ENCODE measurements at regions not wholly inside any gene's neighbourhood (a gene's known extent, or its start where the extent isn't known, plus 50 kb on each side); places are given as distances from the start of the nearest gene placed in this dataset.

DNA sequence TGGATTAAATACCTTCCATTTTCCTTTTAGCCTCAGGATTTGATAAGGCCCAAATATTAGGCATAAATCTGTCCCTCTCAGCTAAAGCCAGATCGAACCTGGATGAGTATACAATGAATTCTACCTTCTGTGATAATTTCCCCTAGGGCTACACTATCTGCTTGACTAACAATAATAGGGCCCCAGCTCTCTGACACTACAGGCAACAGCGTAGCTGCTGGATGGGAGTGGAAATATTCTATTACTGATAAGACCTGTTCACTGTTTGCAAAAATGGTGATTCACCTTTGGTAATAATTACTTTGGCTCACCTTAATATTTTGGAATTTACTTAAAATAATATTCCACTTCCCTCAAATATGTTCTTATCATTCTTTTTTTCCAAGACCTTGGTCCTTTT is 644.2 kb upstream of the SEMA6A start:
- no peak for DNase-seq (ENCODE audit: low read depth in 6 of 9, low spot score in 9 of 9)
- H3K4me1 ChIP-seq (ENCODE audit: control insufficient read depth in 2 of 2, insufficient read depth in 2 of 2, low read length in 2 of 2): no peaks in the 10 kb centered on the region
- H3K36me3 ChIP-seq (ENCODE audit: control insufficient read depth in 2 of 2, insufficient read depth in 2 of 2, low read length in 1 of 2): no peaks in the 10 kb centered on the region
- H3K4me3 ChIP-seq (ENCODE audit: low read length in 2 of 2): no peak overlapping the region
- WGBS: 83% methylated on average over 2 of the region's 2 CpGs
- H3K9me3 ChIP-seq (ENCODE audit: control insufficient read depth in 2 of 2, insufficient read depth in 1 of 2, low read length in 1 of 2): no peaks in the 10 kb centered on the region
- no peak overlapping the region for H3K27ac ChIP-seq (ENCODE audit: low read depth in 1 of 2, low read length in 1 of 2)
- no peaks in the 10 kb centered on the region for H3K27me3 ChIP-seq (ENCODE audit: control insufficient read depth in 2 of 2, insufficient read depth in 1 of 2, low read length in 1 of 2)

DNA sequence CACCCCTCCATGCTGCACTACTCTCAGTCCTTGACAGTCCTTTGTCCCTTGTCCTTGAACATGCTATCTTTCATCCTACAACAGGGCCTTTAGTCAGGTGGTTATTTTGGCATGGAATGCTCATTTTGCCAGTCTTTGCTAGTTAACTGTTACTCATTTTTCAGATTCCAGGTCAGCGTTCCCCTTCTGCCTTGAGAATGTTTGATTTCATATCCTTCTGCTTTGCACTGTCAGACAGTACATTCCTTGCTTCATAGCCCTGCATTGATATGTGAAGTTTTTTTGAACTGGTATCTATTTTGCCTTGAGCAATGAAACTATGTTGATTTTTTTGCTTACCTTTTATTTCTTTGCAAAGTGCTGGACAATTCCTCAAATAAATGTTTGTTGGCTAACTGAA is 638.2 kb upstream of the SEMA6A start:
- Histone ChIP-seq H3K4me3 (ENCODE audit: low read length in 2 of 2) (no peak overlapping the region), H3K27ac (ENCODE audit: low read depth in 1 of 2, low read length in 1 of 2) (no peak overlapping the region), H3K9me3 (ENCODE audit: control insufficient read depth in 2 of 2, insufficient read depth in 1 of 2, low read length in 1 of 2) (no peaks in the 10 kb centered on the region), H3K4me1 (ENCODE audit: control insufficient read depth in 2 of 2, insufficient read depth in 2 of 2, low read length in 2 of 2) (no peaks in the 10 kb centered on the region), H3K27me3 (ENCODE audit: control insufficient read depth in 2 of 2, insufficient read depth in 1 of 2, low read length in 1 of 2) (no peaks in the 10 kb centered on the region), H3K36me3 (ENCODE audit: control insufficient read depth in 2 of 2, insufficient read depth in 2 of 2, low read length in 1 of 2) (no peaks in the 10 kb centered on the region)
- WGBS: 89% methylated on average over 1 of the region's 1 CpG
- no peak for DNase-seq (ENCODE audit: low read depth in 6 of 9, low spot score in 9 of 9)

DNA sequence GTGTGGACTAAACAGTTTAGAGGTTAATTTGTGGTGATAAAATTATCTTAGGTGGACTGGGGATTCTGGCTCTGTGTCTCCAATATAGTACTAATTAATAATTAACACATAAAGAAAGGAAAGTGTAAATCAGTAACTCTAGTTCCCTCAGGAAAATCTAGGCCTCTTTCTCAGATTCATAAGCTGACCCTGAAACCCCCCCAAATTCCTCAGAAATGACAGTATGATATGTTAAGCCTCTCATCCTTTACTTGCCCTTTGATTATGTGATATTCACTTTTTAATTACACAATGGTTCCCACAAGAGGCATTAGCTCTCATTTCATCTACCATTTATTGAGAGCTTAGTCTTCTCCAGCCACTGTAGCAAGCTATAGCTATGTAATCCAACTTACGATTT is 636.2 kb upstream of the SEMA6A start:
- H3K27me3 ChIP-seq (ENCODE audit: control insufficient read depth in 2 of 2, insufficient read depth in 1 of 2, low read length in 1 of 2): no peaks in the 10 kb centered on the region
- no peak overlapping the region for H3K4me3 ChIP-seq (ENCODE audit: low read length in 2 of 2)
- no peak for DNase-seq (ENCODE audit: low read depth in 6 of 9, low spot score in 9 of 9)
- no peaks in the 10 kb centered on the region for H3K36me3 ChIP-seq (ENCODE audit: control insufficient read depth in 2 of 2, insufficient read depth in 2 of 2, low read length in 1 of 2)
- H3K27ac ChIP-seq (ENCODE audit: low read depth in 1 of 2, low read length in 1 of 2): no peak overlapping the region
- WGBS: 93% methylated on average over 1 of the region's 1 CpG
- no peaks in the 10 kb centered on the region for H3K4me1 ChIP-seq (ENCODE audit: control insufficient read depth in 2 of 2, insufficient read depth in 2 of 2, low read length in 2 of 2)
- H3K9me3 ChIP-seq (ENCODE audit: control insufficient read depth in 2 of 2, insufficient read depth in 1 of 2, low read length in 1 of 2): no peaks in the 10 kb centered on the region

DNA sequence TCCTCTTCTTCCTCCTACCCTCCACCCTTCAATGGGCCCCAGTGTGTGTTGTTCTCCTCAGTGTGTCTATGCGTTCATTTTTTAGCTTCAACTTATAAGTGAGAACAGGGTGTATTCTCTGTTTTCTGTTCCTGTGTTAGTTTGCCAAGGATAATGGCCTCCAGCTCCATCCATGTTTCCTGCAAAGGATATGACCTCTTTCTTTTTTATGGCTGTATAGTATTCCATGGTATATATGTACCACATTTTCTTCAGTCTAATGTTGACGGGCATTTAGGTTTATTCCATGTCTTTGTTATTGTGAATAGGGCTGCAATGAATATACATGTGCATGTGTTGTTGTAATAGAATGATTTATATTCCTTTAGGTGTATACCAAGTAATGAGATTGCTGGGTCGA is 634.9 kb upstream of the SEMA6A start:
- Histone ChIP-seq H3K9me3 (ENCODE audit: control insufficient read depth in 2 of 2, insufficient read depth in 1 of 2, low read length in 1 of 2) (no peaks in the 10 kb centered on the region), H3K27me3 (ENCODE audit: control insufficient read depth in 2 of 2, insufficient read depth in 1 of 2, low read length in 1 of 2) (no peaks in the 10 kb centered on the region), H3K4me3 (ENCODE audit: low read length in 2 of 2) (no peak overlapping the region), H3K27ac (ENCODE audit: low read depth in 1 of 2, low read length in 1 of 2) (no peak overlapping the region), H3K4me1 (ENCODE audit: control insufficient read depth in 2 of 2, insufficient read depth in 2 of 2, low read length in 2 of 2) (no peaks in the 10 kb centered on the region), H3K36me3 (ENCODE audit: control insufficient read depth in 2 of 2, insufficient read depth in 2 of 2, low read length in 1 of 2) (no peaks in the 10 kb centered on the region)
- 93% methylated on average over 3 of the region's 3 CpGs for WGBS
- DNase-seq (ENCODE audit: low read depth in 6 of 9, low spot score in 9 of 9): no peak

DNA sequence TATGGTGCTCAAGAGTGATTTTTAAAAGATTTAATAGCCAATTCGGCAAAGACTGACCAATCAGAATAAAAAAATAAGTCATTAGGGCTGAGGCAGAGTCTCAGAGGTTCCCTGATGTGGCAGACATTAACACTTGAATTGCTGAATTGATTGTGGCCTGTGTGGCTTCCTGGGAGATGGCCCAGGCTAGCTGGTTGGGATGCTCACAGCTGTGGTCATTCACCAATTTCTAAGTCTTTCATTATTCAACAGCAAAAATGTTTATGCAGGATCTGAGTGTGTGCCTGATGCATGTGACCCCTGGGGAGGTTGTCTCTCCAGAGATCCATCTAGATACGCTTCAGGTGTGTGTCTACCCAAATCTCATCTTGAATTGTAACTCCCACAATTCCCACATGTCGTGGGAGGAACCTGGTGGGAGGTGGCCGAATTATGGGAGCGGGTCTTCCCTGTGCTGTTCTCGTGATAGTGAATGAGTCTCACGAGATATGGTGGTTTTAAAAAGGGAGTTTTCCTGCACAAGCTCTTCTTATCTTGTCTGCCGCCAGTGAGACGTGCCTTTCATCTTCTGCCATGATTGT is 632.6 kb upstream of the SEMA6A start:
- WGBS: 91% methylated on average over 9 of the region's 9 CpGs

DNA sequence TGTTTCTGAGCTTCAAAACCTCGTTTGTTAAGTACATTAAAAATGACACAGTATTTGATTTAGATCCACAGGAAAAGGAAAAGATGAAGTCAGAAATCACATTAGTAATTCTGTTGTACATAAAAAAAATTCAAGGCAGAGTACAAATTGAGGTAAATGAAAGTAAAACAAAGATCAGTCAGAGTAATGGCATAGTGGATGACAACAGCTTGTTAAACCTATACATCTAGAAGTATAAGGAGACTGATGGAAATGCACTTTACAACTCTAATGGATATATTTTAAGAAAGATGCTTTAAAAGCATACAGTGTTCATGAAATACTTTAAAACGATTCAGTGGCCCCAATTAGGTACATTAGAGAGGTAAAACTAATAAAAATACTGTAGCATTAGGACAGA is 631.3 kb upstream of the SEMA6A start:
- H3K9me3 ChIP-seq (ENCODE audit: control insufficient read depth in 2 of 2, insufficient read depth in 1 of 2, low read length in 1 of 2): no peaks in the 10 kb centered on the region
- H3K27me3 ChIP-seq (ENCODE audit: control insufficient read depth in 2 of 2, insufficient read depth in 1 of 2, low read length in 1 of 2): no peaks in the 10 kb centered on the region
- no peak overlapping the region for H3K4me3 ChIP-seq (ENCODE audit: low read length in 2 of 2)
- H3K4me1 ChIP-seq (ENCODE audit: control insufficient read depth in 2 of 2, insufficient read depth in 2 of 2, low read length in 2 of 2): no peaks in the 10 kb centered on the region
- 43% methylated on average over 2 of the region's 2 CpGs for WGBS
- no peak for DNase-seq (ENCODE audit: low read depth in 6 of 9, low spot score in 9 of 9)
- no peaks in the 10 kb centered on the region for H3K36me3 ChIP-seq (ENCODE audit: control insufficient read depth in 2 of 2, insufficient read depth in 2 of 2, low read length in 1 of 2)
- no peak overlapping the region for H3K27ac ChIP-seq (ENCODE audit: low read depth in 1 of 2, low read length in 1 of 2)

More for the DNA sequence above, 632.6 kb upstream of the SEMA6A start:
- DNase-seq (ENCODE audit: low read depth in 6 of 9, low spot score in 9 of 9): no peak
- H3K9me3 ChIP-seq (ENCODE audit: control insufficient read depth in 2 of 2, insufficient read depth in 1 of 2, low read length in 1 of 2): no peaks in the 10 kb centered on the region
- H3K36me3 ChIP-seq (ENCODE audit: control insufficient read depth in 2 of 2, insufficient read depth in 2 of 2, low read length in 1 of 2): no peaks in the 10 kb centered on the region
- H3K4me3 ChIP-seq (ENCODE audit: low read length in 2 of 2): no peak overlapping the region
- no peaks in the 10 kb centered on the region for H3K27me3 ChIP-seq (ENCODE audit: control insufficient read depth in 2 of 2, insufficient read depth in 1 of 2, low read length in 1 of 2)
- no peak overlapping the region for H3K27ac ChIP-seq (ENCODE audit: low read depth in 1 of 2, low read length in 1 of 2)
- no peaks in the 10 kb centered on the region for H3K4me1 ChIP-seq (ENCODE audit: control insufficient read depth in 2 of 2, insufficient read depth in 2 of 2, low read length in 2 of 2)

DNA sequence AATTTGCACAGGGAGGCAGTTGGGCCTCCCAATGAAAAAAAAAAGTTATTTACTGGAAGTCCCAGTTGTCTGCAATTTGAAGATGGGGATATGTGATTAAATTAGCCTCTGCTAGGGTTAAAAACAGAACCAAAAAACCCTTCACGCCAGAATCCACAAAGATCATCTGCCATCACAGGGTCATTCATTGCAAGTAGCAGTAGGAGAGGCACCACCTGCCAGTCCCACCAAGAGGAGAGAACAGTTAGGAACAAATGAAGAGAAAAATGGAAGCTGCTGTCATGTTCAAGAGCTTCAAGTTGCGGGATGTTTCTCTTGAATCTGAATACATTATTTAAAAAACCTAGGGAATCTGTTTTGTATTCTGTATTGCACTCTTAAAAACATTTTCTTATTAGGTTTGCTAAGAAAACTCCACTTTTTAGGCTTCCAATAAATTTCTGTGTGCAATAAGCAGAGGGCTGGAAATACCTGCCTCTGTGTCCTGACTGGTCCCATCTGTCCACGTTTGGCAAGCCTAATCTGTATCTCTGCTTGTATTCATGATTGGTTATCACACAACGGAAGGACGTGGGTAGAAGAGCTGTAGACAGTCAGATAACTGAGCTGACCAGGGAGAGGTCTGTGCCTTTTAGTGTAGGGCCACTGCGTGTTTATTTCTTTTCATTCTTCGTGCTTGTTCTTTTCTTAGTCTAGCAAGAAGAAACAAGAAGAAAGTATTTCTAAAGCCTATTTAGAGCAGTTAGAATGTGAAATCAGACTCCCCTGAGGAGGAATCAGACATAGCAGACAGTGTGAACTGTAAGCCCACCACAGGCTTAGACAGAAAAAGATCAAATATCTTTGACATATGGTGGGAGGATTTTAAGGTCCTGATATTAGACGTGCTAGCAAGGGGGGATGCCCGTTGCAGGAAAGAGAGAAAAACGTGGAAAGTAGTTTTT is 630.6 kb upstream of the SEMA6A start:
- Histone ChIP-seq H3K9me3 (ENCODE audit: control insufficient read depth in 2 of 2, insufficient read depth in 1 of 2, low read length in 1 of 2) (no peaks in the 10 kb centered on the region), H3K36me3 (ENCODE audit: control insufficient read depth in 2 of 2, insufficient read depth in 2 of 2, low read length in 1 of 2) (no peaks in the 10 kb centered on the region), H3K27ac (ENCODE audit: low read depth in 1 of 2, low read length in 1 of 2) (no peak overlapping the region), H3K4me3 (ENCODE audit: low read length in 2 of 2) (no peak overlapping the region), H3K27me3 (ENCODE audit: control insufficient read depth in 2 of 2, insufficient read depth in 1 of 2, low read length in 1 of 2) (no peaks in the 10 kb centered on the region), H3K4me1 (ENCODE audit: control insufficient read depth in 2 of 2, insufficient read depth in 2 of 2, low read length in 2 of 2) (no peaks in the 10 kb centered on the region)
- WGBS: 85% methylated on average over 10 of the region's 10 CpGs
- no peak for DNase-seq (ENCODE audit: low read depth in 6 of 9, low spot score in 9 of 9)

DNA sequence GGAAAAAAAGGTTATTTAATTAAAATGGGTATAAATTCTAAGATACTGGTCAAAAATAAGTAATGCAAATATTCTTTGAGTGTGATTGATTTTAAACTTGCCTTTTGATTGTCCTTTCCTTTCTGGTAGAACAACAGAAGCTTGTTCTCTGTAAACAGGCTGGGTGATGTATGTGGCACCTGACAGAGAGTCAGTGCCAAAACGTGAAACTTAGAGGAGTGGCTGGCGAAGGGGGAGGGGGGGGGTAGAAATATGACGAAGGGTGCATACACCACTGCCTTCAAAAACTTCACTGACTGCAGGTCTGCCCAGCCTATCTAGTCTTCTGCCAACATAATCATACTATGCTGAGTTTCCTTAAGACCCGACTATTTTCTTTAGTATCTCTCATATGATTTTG is 629.8 kb upstream of the SEMA6A start:
- Histone ChIP-seq H3K4me3 (ENCODE audit: low read length in 2 of 2) (no peak overlapping the region), H3K27ac (ENCODE audit: low read depth in 1 of 2, low read length in 1 of 2) (no peak overlapping the region), H3K9me3 (ENCODE audit: control insufficient read depth in 2 of 2, insufficient read depth in 1 of 2, low read length in 1 of 2) (no peaks in the 10 kb centered on the region), H3K4me1 (ENCODE audit: control insufficient read depth in 2 of 2, insufficient read depth in 2 of 2, low read length in 2 of 2) (no peaks in the 10 kb centered on the region), H3K27me3 (ENCODE audit: control insufficient read depth in 2 of 2, insufficient read depth in 1 of 2, low read length in 1 of 2) (no peaks in the 10 kb centered on the region), H3K36me3 (ENCODE audit: control insufficient read depth in 2 of 2, insufficient read depth in 2 of 2, low read length in 1 of 2) (no peaks in the 10 kb centered on the region)
- no peak for DNase-seq (ENCODE audit: low read depth in 6 of 9, low spot score in 9 of 9)
- WGBS: 90% methylated on average over 4 of the region's 4 CpGs

DNA sequence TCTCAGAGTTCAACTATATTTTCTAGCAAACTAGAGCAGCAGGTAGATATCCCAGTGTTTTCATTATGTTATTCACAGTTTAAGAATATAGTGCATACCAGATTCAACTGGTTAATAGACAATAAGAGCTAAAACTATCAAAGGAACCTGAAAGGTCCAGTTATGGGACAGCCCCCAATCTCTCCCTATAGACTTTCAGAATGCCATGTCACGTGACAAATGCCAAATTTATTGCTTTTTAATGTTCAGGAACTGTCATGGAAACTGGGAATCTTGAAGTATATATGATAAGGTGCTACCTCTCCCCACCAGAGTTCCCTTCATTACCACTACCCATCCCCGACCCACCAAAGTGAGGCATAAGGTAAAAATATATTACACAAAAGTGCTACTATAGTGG is 629.0 kb upstream of the SEMA6A start:
- no peak overlapping the region for H3K4me3 ChIP-seq (ENCODE audit: low read length in 2 of 2)
- H3K9me3 ChIP-seq (ENCODE audit: control insufficient read depth in 2 of 2, insufficient read depth in 1 of 2, low read length in 1 of 2): no peaks in the 10 kb centered on the region
- H3K27ac ChIP-seq (ENCODE audit: low read depth in 1 of 2, low read length in 1 of 2): no peak overlapping the region
- H3K36me3 ChIP-seq (ENCODE audit: control insufficient read depth in 2 of 2, insufficient read depth in 2 of 2, low read length in 1 of 2): no peaks in the 10 kb centered on the region
- H3K27me3 ChIP-seq (ENCODE audit: control insufficient read depth in 2 of 2, insufficient read depth in 1 of 2, low read length in 1 of 2): no peaks in the 10 kb centered on the region
- WGBS: 66% methylated on average over 2 of the region's 2 CpGs
- DNase-seq (ENCODE audit: low read depth in 6 of 9, low spot score in 9 of 9): no peak
- no peaks in the 10 kb centered on the region for H3K4me1 ChIP-seq (ENCODE audit: control insufficient read depth in 2 of 2, insufficient read depth in 2 of 2, low read length in 2 of 2)

All from thymus (tissue), 11 donors.